BE2C (cell line): ENCODE measurements at regions not wholly inside any gene's neighbourhood (a gene's known extent, or its start where the extent isn't known, plus 50 kb on each side); places are given as distances from the start of the nearest gene placed in this dataset.

Experiments used
- DNase-seq: peaks from one replicate; pipeline ENCODE4 v3.0.0-alpha.2; 2020
- H3K27me3 ChIP-seq: fragments of 250-450 bp; sonication (Bioruptor Pico); 2 replicates; pipeline ENCODE4 v1.5.1; 2020; ENCODE audit warnings: mild to moderate bottlenecking
- H3K36me3 ChIP-seq: fragments of 250-450 bp; sonication (Bioruptor Pico); 2 replicates; pipeline ENCODE4 v1.5.1; 2020; ENCODE audit warnings: mild to moderate bottlenecking
- H3K4me1 ChIP-seq: fragments of 250-450 bp; sonication (Bioruptor Pico); 2 replicates; pipeline ENCODE4 v1.5.1; 2020
- H3K4me3 ChIP-seq: 2 replicates; pipeline ENCODE4 v1.5.1; 2011; ENCODE audit warnings: low read depth, low read length
- H3K9me3 ChIP-seq: fragments of 250-450 bp; sonication (Bioruptor Pico); 2 replicates; pipeline ENCODE4 v1.5.1; 2020
- CTCF ChIP-seq: IDR thresholded peaks from 2 replicates; pipeline ENCODE4 v1.5.1; 2012; ENCODE audit warnings: mild to moderate bottlenecking, low read depth, low read length

DNA sequence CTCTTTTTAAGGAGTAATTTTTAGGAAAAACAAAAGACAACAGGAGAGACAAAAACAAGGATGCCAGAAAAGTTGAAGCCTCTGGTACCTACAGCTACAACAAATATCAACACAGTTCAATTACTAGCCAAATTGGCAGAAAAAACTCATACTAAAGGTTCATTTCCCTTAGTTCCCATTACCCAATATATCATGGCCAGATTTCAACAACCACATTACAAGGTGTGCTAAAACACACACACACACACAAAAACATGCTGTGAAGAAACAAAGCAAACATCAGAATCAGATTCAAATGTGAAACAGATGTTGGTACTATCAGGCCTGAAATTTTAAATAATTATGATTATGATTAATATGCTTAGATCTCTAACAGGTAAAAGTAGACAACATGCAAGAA lies 272.7 kb upstream of the CLEC14A start:
- Histone ChIP-seq H3K9me3 (no peaks in the 10 kb centered on the region), H3K36me3 (no peaks in the 10 kb centered on the region), H3K27me3 (no peaks in the 10 kb centered on the region), H3K4me1 (no peaks in the 10 kb centered on the region), H3K4me3 (no peak overlapping the region)
- no peak for DNase-seq
- no peak for TF ChIP-seq CTCF

DNA sequence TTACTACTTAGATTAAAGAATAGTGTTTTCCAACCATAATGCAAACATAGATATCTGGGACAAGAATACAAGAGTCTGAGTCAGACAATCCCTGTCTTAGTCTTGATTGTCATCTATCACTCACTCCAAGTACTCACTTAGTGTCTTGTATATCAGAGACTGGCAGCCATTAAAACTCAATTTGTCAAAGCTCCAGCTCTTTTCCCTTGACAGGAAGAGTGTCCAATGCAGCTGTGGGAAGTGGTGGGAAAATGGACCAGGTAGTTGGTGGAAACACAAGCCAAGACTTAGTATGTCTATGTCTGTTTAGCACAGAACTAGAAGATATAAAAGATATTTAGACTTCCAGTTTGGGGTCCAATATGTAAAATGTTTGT lies 271.6 kb upstream of the CLEC14A start:
- Histone ChIP-seq H3K27me3 (no peaks in the 10 kb centered on the region), H3K9me3 (no peaks in the 10 kb centered on the region), H3K4me1 (no peaks in the 10 kb centered on the region), H3K4me3 (no peak overlapping the region), H3K36me3 (no peaks in the 10 kb centered on the region)
- no peak for DNase-seq
- no peak for TF ChIP-seq CTCF

DNA sequence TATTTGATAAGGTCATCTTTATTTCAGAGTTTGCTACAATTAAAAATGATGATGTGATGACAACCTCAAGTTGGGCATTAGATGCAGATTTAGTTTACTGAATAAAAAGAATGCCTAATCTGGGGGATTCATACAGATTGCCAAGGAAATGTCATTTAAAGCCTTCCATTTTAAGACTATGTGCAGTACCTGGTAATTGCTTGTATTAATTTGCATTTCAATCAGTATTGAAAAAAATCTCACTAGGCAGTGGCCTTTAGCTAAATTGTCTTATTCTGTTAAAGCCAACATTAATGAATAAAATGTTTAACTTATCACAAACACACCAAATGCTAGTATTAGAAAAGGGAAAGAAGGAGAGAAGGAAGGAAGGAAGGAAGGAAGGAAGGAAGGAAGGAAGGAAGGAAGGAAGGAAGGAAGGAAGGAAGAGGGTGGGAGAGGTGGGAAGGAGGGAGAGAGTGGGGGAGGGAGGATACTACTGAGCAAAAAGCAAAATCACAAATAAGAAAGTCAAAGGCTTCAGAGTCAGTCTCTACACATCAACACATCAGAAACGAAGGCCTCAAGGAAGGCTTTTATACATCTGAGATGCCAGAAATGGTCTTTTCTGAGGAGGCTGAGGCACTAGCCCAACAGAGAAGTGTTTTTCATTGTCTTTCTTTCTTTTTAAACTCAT lies 271.1 kb upstream of the CLEC14A start:
- H3K9me3 ChIP-seq = no peaks in the 10 kb centered on the region
- no peak for DNase-seq

GRCh38 chr14:38524636-38525509 lies 269.0 kb upstream of the CLEC14A start:
- DNase-seq = no peak
- no peak overlapping the region for H3K4me3 ChIP-seq
- no peaks in the 10 kb centered on the region for H3K27me3 ChIP-seq
- no peaks in the 10 kb centered on the region for H3K36me3 ChIP-seq
- no peak for TF ChIP-seq CTCF
- H3K9me3 ChIP-seq = no peaks in the 10 kb centered on the region
- no peaks in the 10 kb centered on the region for H3K4me1 ChIP-seq

More for the DNA sequence above, 271.1 kb upstream of the CLEC14A start:
- TF ChIP-seq CTCF = no peak
- no peaks in the 10 kb centered on the region for H3K4me1 ChIP-seq
- no peaks in the 10 kb centered on the region for H3K36me3 ChIP-seq
- H3K27me3 ChIP-seq = no peaks in the 10 kb centered on the region
- H3K4me3 ChIP-seq = no peak overlapping the region

DNA sequence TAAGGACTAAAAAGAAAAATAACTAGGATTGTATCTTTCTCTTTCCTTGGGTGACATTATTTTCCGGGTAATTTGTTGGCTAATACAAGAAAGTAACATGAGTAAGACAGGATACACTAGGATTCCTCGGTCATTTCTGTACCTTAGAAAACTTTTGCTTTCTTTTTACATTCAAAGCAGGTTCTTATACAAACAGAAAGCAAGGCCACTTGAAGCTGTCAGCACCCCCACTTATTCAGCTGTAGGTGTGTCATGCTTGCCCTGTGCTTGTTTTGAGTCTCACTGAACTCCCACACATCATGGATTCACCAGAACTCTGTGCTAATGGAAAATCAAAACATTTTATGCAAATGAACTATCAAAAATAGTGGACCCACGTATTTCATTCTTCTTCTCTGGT lies 266.8 kb upstream of the CLEC14A start:
- H3K4me3 ChIP-seq = no peak overlapping the region
- H3K36me3 ChIP-seq = no peaks in the 10 kb centered on the region
- no peak for DNase-seq
- TF ChIP-seq CTCF = no peak
- H3K27me3 ChIP-seq = no peaks in the 10 kb centered on the region
- no peaks in the 10 kb centered on the region for H3K9me3 ChIP-seq
- H3K4me1 ChIP-seq = no peaks in the 10 kb centered on the region

DNA sequence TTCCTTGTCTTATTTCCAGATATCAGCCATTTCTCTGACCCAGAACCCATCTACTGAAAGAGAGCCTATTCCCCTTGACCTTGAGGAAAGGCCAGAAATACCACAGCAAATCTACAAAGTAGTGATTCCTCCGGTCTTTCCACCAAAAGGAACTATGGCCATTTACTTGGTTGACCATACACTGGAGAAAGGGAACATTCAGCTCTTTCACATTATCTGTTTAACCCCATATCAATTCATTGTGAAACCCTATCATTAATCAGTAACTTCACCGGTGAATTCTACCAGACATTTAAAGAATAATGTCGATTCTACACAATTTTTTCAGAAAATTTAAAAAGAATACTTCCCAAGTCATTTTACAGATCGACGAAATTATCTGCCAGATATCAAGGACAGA lies 265.7 kb upstream of the CLEC14A start:
- Histone ChIP-seq H3K9me3 (no peaks in the 10 kb centered on the region), H3K27me3 (no peaks in the 10 kb centered on the region), H3K4me3 (no peak overlapping the region), H3K4me1 (no peaks in the 10 kb centered on the region), H3K36me3 (no peaks in the 10 kb centered on the region)
- DNase-seq = no peak
- no peak for TF ChIP-seq CTCF
